ENCODE measurements at regions not wholly inside any gene's neighbourhood (a gene's known extent, or its start where the extent isn't known, plus 50 kb on each side); places are given as distances from the start of the nearest gene placed in this dataset.

DNA sequence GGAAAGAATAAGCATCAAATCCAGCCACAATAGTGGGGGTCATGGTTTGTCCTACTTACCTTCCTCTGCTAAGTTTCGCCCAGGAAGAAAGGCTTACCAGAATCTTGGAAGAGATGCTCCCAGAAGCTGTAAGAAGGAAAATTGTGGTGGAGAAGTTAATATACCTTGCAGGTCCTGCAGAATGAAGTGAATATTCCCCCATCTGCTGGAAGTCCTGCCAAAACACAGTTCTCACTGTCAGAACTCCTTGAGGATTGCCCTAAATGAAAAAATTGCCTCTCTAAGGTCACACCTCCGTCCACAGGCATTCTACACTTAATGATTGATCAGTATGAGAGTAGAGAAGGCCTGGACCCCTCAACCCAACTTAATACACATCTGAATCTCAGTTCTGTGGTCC is 78.4 kb upstream of the RGS21 start:
- no peak for ATAC-seq
- H3K4me2 ChIP-seq (ENCODE audit: low read length) = no peak overlapping the region
- no peaks in the 10 kb centered on the region for H4K20me1 ChIP-seq (ENCODE audit: insufficient read depth)
- no peaks in the 10 kb centered on the region for H3K27me3 ChIP-seq (ENCODE audit: insufficient read depth, low read length)
- H3K27ac ChIP-seq (ENCODE audit: low read depth, low read length) = no peak overlapping the region
- no peak overlapping the region for H2AFZ ChIP-seq (ENCODE audit: low read depth, low read length, poor library complexity, severe bottlenecking)
- H3K4me1 ChIP-seq (ENCODE audit: control insufficient read depth in 1 of 2, insufficient read depth in 2 of 2, low read length in 2 of 2) = no peaks in the 10 kb centered on the region
- no peaks in the 10 kb centered on the region for H3K9me3 ChIP-seq (ENCODE audit: control insufficient read depth in 1 of 2, insufficient read depth in 1 of 2, low read depth in 1 of 2, low read length in 2 of 2)
- no TSS peak for BruUV-seq (replicated peaks)
- no peak overlapping the region for H3K4me3 ChIP-seq (replicated peaks in 1 of 2; ENCODE audit: low read depth in 1 of 2, low read length in 2 of 2)
- TF ChIP-seq ZNF274 (IDR thresholded peaks at IDR 0.05; ENCODE audit: low read depth, low read length) (no peak), SP1 (IDR thresholded peaks at IDR 0.05; ENCODE audit: low read depth) (no peak), EGR1 (IDR thresholded peaks at IDR 0.05; ENCODE audit: low read depth) (no peak), TCF7L2 (IDR thresholded peaks at IDR 0.05; ENCODE audit: borderline replicate concordance, extremely low read depth, insufficient read depth, insufficient read length) (no peak), RAD21 (IDR thresholded peaks at IDR 0.05; ENCODE audit: low read depth) (no peak), YY1 (IDR thresholded peaks at IDR 0.05; ENCODE audit: extremely low read depth, insufficient replicate concordance, low read depth, low read length) (no peak), POLR2A (IDR thresholded peaks at IDR 0.05; ENCODE audit: borderline replicate concordance, extremely low read depth, insufficient read depth, insufficient read length) (no peak), CEBPB (IDR thresholded peaks at IDR 0.05; ENCODE audit: low read depth) (no peak), EZH2 (IDR thresholded peaks at IDR 0.05) (no peak), JUND (IDR thresholded peaks at IDR 0.05) (no peak), ELF1 (IDR thresholded peaks at IDR 0.05; ENCODE audit: borderline replicate concordance, low read depth) (no peak), CTCF (IDR thresholded peaks at IDR 0.05 in 2 of 3, conservative IDR thresholded peaks at IDR 0.05 in 1 of 3; ENCODE audit: borderline replicate concordance in 1 of 3, insufficient read depth in 1 of 3, low read depth in 2 of 3, low read length in 2 of 3) (no peak), ZBTB33 (IDR thresholded peaks at IDR 0.05; ENCODE audit: extremely low read depth, insufficient replicate concordance, low read length) (no peak)
- TF ChIP-seq, protein P1, sequence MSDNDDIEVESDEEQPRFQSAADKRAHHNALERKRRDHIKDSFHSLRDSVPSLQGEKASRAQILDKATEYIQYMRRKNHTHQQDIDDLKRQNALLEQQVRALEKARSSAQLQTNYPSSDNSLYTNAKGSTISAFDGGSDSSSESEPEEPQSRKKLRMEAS (IDR thresholded peaks at IDR 0.05) = no peak
- TF ChIP-seq, protein P2, sequence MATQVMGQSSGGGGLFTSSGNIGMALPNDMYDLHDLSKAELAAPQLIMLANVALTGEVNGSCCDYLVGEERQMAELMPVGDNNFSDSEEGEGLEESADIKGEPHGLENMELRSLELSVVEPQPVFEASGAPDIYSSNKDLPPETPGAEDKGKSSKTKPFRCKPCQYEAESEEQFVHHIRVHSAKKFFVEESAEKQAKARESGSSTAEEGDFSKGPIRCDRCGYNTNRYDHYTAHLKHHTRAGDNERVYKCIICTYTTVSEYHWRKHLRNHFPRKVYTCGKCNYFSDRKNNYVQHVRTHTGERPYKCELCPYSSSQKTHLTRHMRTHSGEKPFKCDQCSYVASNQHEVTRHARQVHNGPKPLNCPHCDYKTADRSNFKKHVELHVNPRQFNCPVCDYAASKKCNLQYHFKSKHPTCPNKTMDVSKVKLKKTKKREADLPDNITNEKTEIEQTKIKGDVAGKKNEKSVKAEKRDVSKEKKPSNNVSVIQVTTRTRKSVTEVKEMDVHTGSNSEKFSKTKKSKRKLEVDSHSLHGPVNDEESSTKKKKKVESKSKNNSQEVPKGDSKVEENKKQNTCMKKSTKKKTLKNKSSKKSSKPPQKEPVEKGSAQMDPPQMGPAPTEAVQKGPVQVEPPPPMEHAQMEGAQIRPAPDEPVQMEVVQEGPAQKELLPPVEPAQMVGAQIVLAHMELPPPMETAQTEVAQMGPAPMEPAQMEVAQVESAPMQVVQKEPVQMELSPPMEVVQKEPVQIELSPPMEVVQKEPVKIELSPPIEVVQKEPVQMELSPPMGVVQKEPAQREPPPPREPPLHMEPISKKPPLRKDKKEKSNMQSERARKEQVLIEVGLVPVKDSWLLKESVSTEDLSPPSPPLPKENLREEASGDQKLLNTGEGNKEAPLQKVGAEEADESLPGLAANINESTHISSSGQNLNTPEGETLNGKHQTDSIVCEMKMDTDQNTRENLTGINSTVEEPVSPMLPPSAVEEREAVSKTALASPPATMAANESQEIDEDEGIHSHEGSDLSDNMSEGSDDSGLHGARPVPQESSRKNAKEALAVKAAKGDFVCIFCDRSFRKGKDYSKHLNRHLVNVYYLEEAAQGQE (IDR thresholded peaks at IDR 0.05; ENCODE audit: low read depth) = no peak
- ChIA-PET RAD21 (ENCODE audit: low non-redundant PET in 1 of 2, low total read pairs in 2 of 2, uncharacterized antibody in 2 of 2, unreplicated experiment in 2 of 2) (no interaction called here), CTCF (no interaction called here), POLR2A (no interaction called here)
- no peaks in the 10 kb centered on the region for H3K79me2 ChIP-seq (ENCODE audit: insufficient read depth, low read length)
- DNase-seq (ENCODE audit: low read depth, low spot score) = no peak
- no peaks in the 10 kb centered on the region for H3K36me3 ChIP-seq (ENCODE audit: control insufficient read depth in 1 of 2, insufficient read depth in 2 of 2, low read length in 2 of 2)
- no peak overlapping the region for H3K9ac ChIP-seq (ENCODE audit: low read length)
- H3K9me2 ChIP-seq (ENCODE audit: insufficient read depth) = no peaks in the 10 kb centered on the region; the same call in 1 of the 2 replicates
- intact Hi-C loops (cut with micrococcal nuclease) = no loop called here

Measured in HCT116 (cell line).